ENCODE measurements at regions not wholly inside any gene's neighbourhood (a gene's known extent, or its start where the extent isn't known, plus 50 kb on each side); places are given as distances from the start of the nearest gene placed in this dataset.
"Not testable (repeated sequence)": the region's sequence is repeated elsewhere in the genome, so short reads cannot be mapped to it uniquely, and the experiment has no call there.

- Mint-ChIP-seq H3K4me1 (ENCODE audit: low read depth) (no peaks in the 10 kb centered on the region), H3K4me3 (no peak overlapping the region), H3K36me3 (ENCODE audit: low read depth) (no peaks in the 10 kb centered on the region), H3K27ac (no peak overlapping the region), H3K27me3 (ENCODE audit: insufficient read depth) (no peaks in the 10 kb centered on the region), H3K9me3 (peaks cover 8% of the 10 kb centered on the region; the same call in 1 of the 2 replicates)
- DNase-seq: no peak
- no peak for TF ChIP-seq CTCF (IDR thresholded peaks at IDR 0.05)
Measured at GRCh38 chr10:120034236-120034635, 141.7 kb downstream of the SEC23IP start.

GRCh38 chr10:120039046-120039445, 146.5 kb downstream of the SEC23IP start:
- H3K4me3 Mint-ChIP-seq: no peak overlapping the region
- H3K36me3 Mint-ChIP-seq (ENCODE audit: low read depth): no peaks in the 10 kb centered on the region
- H3K27ac Mint-ChIP-seq: no peak overlapping the region
- H3K4me1 Mint-ChIP-seq (ENCODE audit: low read depth): no peaks in the 10 kb centered on the region
- no peak for DNase-seq
- no peaks in the 10 kb centered on the region for H3K27me3 Mint-ChIP-seq (ENCODE audit: insufficient read depth)
- H3K9me3 Mint-ChIP-seq: peaks cover 13% of the 10 kb centered on the region; the same call in 1 of the 2 replicates
- TF ChIP-seq CTCF (IDR thresholded peaks at IDR 0.05): no peak

GRCh38 chr10:120039826-120040225, 147.3 kb downstream of the SEC23IP start:
- Mint-ChIP-seq H3K36me3 (ENCODE audit: low read depth) (no peaks in the 10 kb centered on the region), H3K9me3 (peaks cover 7% of the 10 kb centered on the region; the same call in 1 of the 2 replicates), H3K27ac (no peak overlapping the region), H3K27me3 (ENCODE audit: insufficient read depth) (no peaks in the 10 kb centered on the region), H3K4me3 (no peak overlapping the region), H3K4me1 (ENCODE audit: low read depth) (no peaks in the 10 kb centered on the region)
- TF ChIP-seq CTCF (IDR thresholded peaks at IDR 0.05): no peak
- DNase-seq: no peak

- Mint-ChIP-seq H3K9me3 (peaks cover 11% of the 10 kb centered on the region), H3K4me1 (ENCODE audit: low read depth) (no peaks in the 10 kb centered on the region), H3K4me3 (no peak overlapping the region), H3K36me3 (ENCODE audit: low read depth) (no peaks in the 10 kb centered on the region), H3K27me3 (ENCODE audit: insufficient read depth) (no peaks in the 10 kb centered on the region), H3K27ac (no peak overlapping the region)
- no peak for TF ChIP-seq CTCF (IDR thresholded peaks at IDR 0.05)
- no peak for DNase-seq
Measured at GRCh38 chr10:120041807-120042559, 149.5 kb downstream of the SEC23IP start.

GRCh38 chr10:120042705-120043104, 150.2 kb downstream of the SEC23IP start:
- no peak for DNase-seq
- Mint-ChIP-seq H3K4me1 (ENCODE audit: low read depth) (no peaks in the 10 kb centered on the region), H3K36me3 (ENCODE audit: low read depth) (no peaks in the 10 kb centered on the region), H3K4me3 (no peak overlapping the region), H3K27ac (no peak overlapping the region), H3K9me3 (peaks cover 13% of the 10 kb centered on the region), H3K27me3 (ENCODE audit: insufficient read depth) (no peaks in the 10 kb centered on the region)
- no peak for TF ChIP-seq CTCF (IDR thresholded peaks at IDR 0.05)

GRCh38 chr10:120047373-120047772, 154.8 kb downstream of the SEC23IP start:
- not testable (repeated sequence) for H3K36me3 Mint-ChIP-seq (ENCODE audit: low read depth); H3K27ac Mint-ChIP-seq; H3K4me1 Mint-ChIP-seq (ENCODE audit: low read depth); DNase-seq; H3K27me3 Mint-ChIP-seq (ENCODE audit: insufficient read depth); H3K4me3 Mint-ChIP-seq
- H3K9me3 Mint-ChIP-seq: peaks cover 15% of the 10 kb centered on the region
